Activated B cell treated with CpG ODN at 0.5 μM for 24 hours (primary cell): ENCODE measurements at regions not wholly inside any gene's neighbourhood (a gene's known extent, or its start where the extent isn't known, plus 50 kb on each side); places are given as distances from the start of the nearest gene placed in this dataset.

Experiments
- ATAC-seq: fragments of 200-7000 bp; cut with Tn5 transposase; one replicate; pipeline ENCODE4 v1.10.0; 2021; ENCODE audit warnings: low read depth, mild to moderate bottlenecking, moderate library complexity
- CTCF ChIA-PET: fragments of 350-600 bp; sonication (Branson Sonifier 250); formaldehyde crosslinking; loops from one replicate; lab custom pipeline; 2021; ENCODE audit warnings: antibody characterized with exemption; lab: Charles Lee
- POLR2A ChIA-PET: fragments of 350-600 bp; sonication (Branson Sonifier 250); formaldehyde crosslinking; loops from one replicate; lab custom pipeline; 2021; ENCODE audit warnings: antibody characterized with exemption; lab: Charles Lee
- DNase-seq: peaks from one replicate; pipeline ENCODE4 v3.0.0; 2022
- H3K27ac Mint-ChIP-seq: one replicate; pipeline ENCODE4 v1.8.0; 2020; ENCODE audit warnings: mixed read lengths
- H3K27me3 Mint-ChIP-seq: one replicate; pipeline ENCODE4 v1.8.0; 2021; ENCODE audit warnings: mixed read lengths
- H3K36me3 Mint-ChIP-seq: one replicate; pipeline ENCODE4 v1.8.0; 2021; ENCODE audit warnings: low read depth, mixed read lengths
- H3K4me1 Mint-ChIP-seq: one replicate; pipeline ENCODE4 v1.8.0; 2021; ENCODE audit warnings: mixed read lengths
- H3K4me3 Mint-ChIP-seq: one replicate; pipeline ENCODE4 v1.8.0; 2020; ENCODE audit warnings: mild to moderate bottlenecking, mixed read lengths
- H3K9me3 Mint-ChIP-seq: one replicate; pipeline ENCODE4 v1.8.0; 2020; ENCODE audit warnings: mixed read lengths
- CTCF ChIP-seq: fragments of 200-600 bp; IDR thresholded peaks from one replicate; pipeline ENCODE4 v1.8.0; 2022; ENCODE audit warnings: antibody characterized with exemption, mild to moderate bottlenecking
- intact Hi-C: fragments of 100-400 bp; cut with micrococcal nuclease; formaldehyde crosslinking; loops from one replicate; pipeline ENCODE4 v1.15.1; 2024

- POLR2A ChIA-PET, result no interaction called here
- peaks cover 16% of the 10 kb centered on the region for H3K9me3 Mint-ChIP-seq
Measured at GRCh38 chr12:19030603-19031002, 98.9 kb upstream of the PLEKHA5 start.

GRCh38 chr12:19031032-19031431 lies 98.5 kb upstream of the PLEKHA5 start:
- CTCF ChIA-PET, result no interaction called here
- TF ChIP-seq CTCF, result no peak
- H3K9me3 Mint-ChIP-seq, result peaks cover 16% of the 10 kb centered on the region
- intact Hi-C loops, result no loop called here
- H3K4me3 Mint-ChIP-seq, result no peak overlapping the region
- H3K27me3 Mint-ChIP-seq, result no peaks in the 10 kb centered on the region
- DNase-seq (no peak), ATAC-seq (no peak)
- H3K4me1 Mint-ChIP-seq, result no peaks in the 10 kb centered on the region
- H3K36me3 Mint-ChIP-seq, result no peaks in the 10 kb centered on the region
- POLR2A ChIA-PET, result no interaction called here
- no peak overlapping the region for H3K27ac Mint-ChIP-seq

More at GRCh38 chr12:19030603-19031002, 98.9 kb upstream of the PLEKHA5 start:
- no peaks in the 10 kb centered on the region for H3K27me3 Mint-ChIP-seq
- no peak for TF ChIP-seq CTCF
- intact Hi-C loops, result no loop called here
- DNase-seq (no peak), ATAC-seq (no peak)
- H3K27ac Mint-ChIP-seq, result no peak overlapping the region
- CTCF ChIA-PET, result no interaction called here
- H3K4me1 Mint-ChIP-seq, result no peaks in the 10 kb centered on the region
- H3K4me3 Mint-ChIP-seq, result no peak overlapping the region
- no peaks in the 10 kb centered on the region for H3K36me3 Mint-ChIP-seq

GRCh38 chr12:19032826-19033225 lies 96.7 kb upstream of the PLEKHA5 start:
- CTCF ChIA-PET, result no interaction called here
- Mint-ChIP-seq H3K4me3 (no peak overlapping the region), H3K27ac (no peak overlapping the region), H3K36me3 (no peaks in the 10 kb centered on the region), H3K27me3 (no peaks in the 10 kb centered on the region), H3K4me1 (no peaks in the 10 kb centered on the region), H3K9me3 (peaks cover 16% of the 10 kb centered on the region)
- no peak for ATAC-seq
- POLR2A ChIA-PET, result no interaction called here
- intact Hi-C loops, result no loop called here
- no peak for TF ChIP-seq CTCF
- DNase-seq, result no peak

- intact Hi-C loops, result no loop called here
- ATAC-seq (no peak), DNase-seq (no peak)
- POLR2A ChIA-PET, result no interaction called here
- Mint-ChIP-seq H3K9me3 (peaks cover 16% of the 10 kb centered on the region), H3K36me3 (no peaks in the 10 kb centered on the region), H3K27ac (no peak overlapping the region), H3K4me1 (no peaks in the 10 kb centered on the region), H3K4me3 (no peak overlapping the region), H3K27me3 (no peaks in the 10 kb centered on the region)
- CTCF ChIA-PET, result no interaction called here
- no peak for TF ChIP-seq CTCF
Measured at GRCh38 chr12:19033244-19033643, 96.3 kb upstream of the PLEKHA5 start.

GRCh38 chr12:19034937-19035336 lies 94.6 kb upstream of the PLEKHA5 start:
- intact Hi-C loops, result no loop called here
- Mint-ChIP-seq H3K4me3 (no peak overlapping the region), H3K27me3 (no peaks in the 10 kb centered on the region), H3K36me3 (no peaks in the 10 kb centered on the region), H3K9me3 (peaks cover 16% of the 10 kb centered on the region), H3K27ac (no peak overlapping the region), H3K4me1 (no peaks in the 10 kb centered on the region)
- CTCF ChIA-PET, result no interaction called here
- POLR2A ChIA-PET, result no interaction called here
- DNase-seq (no peak), ATAC-seq (no peak)
- no peak for TF ChIP-seq CTCF
